SHP77 treated with DMSO at 0.1 percent for 48 hours (cell line): ENCODE measurements at regions not wholly inside any gene's neighbourhood (a gene's known extent, or its start where the extent isn't known, plus 50 kb on each side); places are given as distances from the start of the nearest gene placed in this dataset.
"Not testable (repeated sequence)": the region's sequence is repeated elsewhere in the genome, so short reads cannot be mapped to it uniquely, and the experiment has no call there.

Source experiments
- DNase-seq: peaks from one replicate; lab custom pipeline; 2025; lab: John Stamatoyannopoulos, UW

- no peak for DNase-seq
Observed at GRCh38 chr5:21613971-21614488, 1239.1 kb downstream of the CDH12 start.

GRCh38 chr5:21603796-21604195 is 1249.3 kb downstream of the CDH12 start:
- no peak for DNase-seq

GRCh38 chr5:21594566-21594965 is 1258.6 kb downstream of the CDH12 start:
- no peak for DNase-seq

- no peak for DNase-seq
Observed at GRCh38 chr5:21593261-21593660, 1259.9 kb downstream of the CDH12 start.

GRCh38 chr5:21581508-21581907 is 1271.6 kb downstream of the CDH12 start:
- no peak for DNase-seq

GRCh38 chr5:21574961-21575360 is 1278.2 kb downstream of the CDH12 start:
- no peak for DNase-seq

GRCh38 chr5:21574438-21574837 is 1278.7 kb downstream of the CDH12 start:
- no peak for DNase-seq

GRCh38 chr5:21573416-21574314 is 1279.5 kb downstream of the CDH12 start:
- no peak for DNase-seq

- DNase-seq = not testable (repeated sequence)
Observed at GRCh38 chr5:21571196-21571595, 1281.9 kb downstream of the CDH12 start.

- DNase-seq = not testable (repeated sequence)
Observed at GRCh38 chr5:21559109-21559508, 1294.0 kb downstream of the CDH12 start.

GRCh38 chr5:21552263-21552662 is 1300.9 kb downstream of the CDH12 start:
- not testable (repeated sequence) for DNase-seq

- DNase-seq = not testable (repeated sequence)
Observed at GRCh38 chr5:21550916-21551315, 1302.2 kb downstream of the CDH12 start.

- not testable (repeated sequence) for DNase-seq
Observed at GRCh38 chr5:21547656-21548055, 1305.5 kb downstream of the CDH12 start.

- not testable (repeated sequence) for DNase-seq
Observed at GRCh38 chr5:21535114-21535513, 1318.0 kb downstream of the CDH12 start.

GRCh38 chr5:21521157-21521556 is 1332.0 kb downstream of the CDH12 start:
- not testable (repeated sequence) for DNase-seq

- DNase-seq = not testable (repeated sequence)
Observed at GRCh38 chr5:21496926-21497325, 1356.2 kb downstream of the CDH12 start.

- not testable (repeated sequence) for DNase-seq
Observed at GRCh38 chr5:21496056-21496455, 1357.1 kb downstream of the CDH12 start.

GRCh38 chr5:21495235-21495634 is 1357.9 kb downstream of the CDH12 start:
- not testable (repeated sequence) for DNase-seq

GRCh38 chr5:21494033-21494432 is 1359.1 kb downstream of the CDH12 start:
- not testable (repeated sequence) for DNase-seq

GRCh38 chr5:21491182-21491581 is 1362.0 kb downstream of the CDH12 start:
- DNase-seq = not testable (repeated sequence)

GRCh38 chr5:21488828-21489227 is 1364.3 kb downstream of the CDH12 start:
- not testable (repeated sequence) for DNase-seq

GRCh38 chr5:21485458-21486000 is 1367.6 kb downstream of the CDH12 start:
- not testable (repeated sequence) for DNase-seq

GRCh38 chr5:21484498-21484889 is 1368.7 kb downstream of the CDH12 start:
- not testable (repeated sequence) for DNase-seq
